ENCODE measurements at regions not wholly inside any gene's neighbourhood (a gene's known extent, or its start where the extent isn't known, plus 50 kb on each side); places are given as distances from the start of the nearest gene placed in this dataset.

- Mint-ChIP-seq H3K4me3 (no peak overlapping the region), H3K9me3 (no peaks in the 10 kb centered on the region; the same call in 1 of the 2 replicates), H3K36me3 (no peaks in the 10 kb centered on the region), H3K27me3 (ENCODE audit: low read depth) (no peaks in the 10 kb centered on the region), H3K4me1 (peaks cover 11% of the 10 kb centered on the region), H3K27ac (no peak overlapping the region)
- no peak for DNase-seq (ENCODE audit: low spot score)
- ChIA-PET CTCF (no interaction called here), POLR2A (no interaction called here)
- TF ChIP-seq, protein P1, sequence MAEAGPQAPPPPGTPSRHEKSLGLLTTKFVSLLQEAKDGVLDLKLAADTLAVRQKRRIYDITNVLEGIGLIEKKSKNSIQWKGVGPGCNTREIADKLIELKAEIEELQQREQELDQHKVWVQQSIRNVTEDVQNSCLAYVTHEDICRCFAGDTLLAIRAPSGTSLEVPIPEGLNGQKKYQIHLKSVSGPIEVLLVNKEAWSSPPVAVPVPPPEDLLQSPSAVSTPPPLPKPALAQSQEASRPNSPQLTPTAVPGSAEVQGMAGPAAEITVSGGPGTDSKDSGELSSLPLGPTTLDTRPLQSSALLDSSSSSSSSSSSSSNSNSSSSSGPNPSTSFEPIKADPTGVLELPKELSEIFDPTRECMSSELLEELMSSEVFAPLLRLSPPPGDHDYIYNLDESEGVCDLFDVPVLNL (CRISPR knock-in tag; IDR thresholded peaks at IDR 0.05; ENCODE audit: borderline replicate concordance, low read depth) = no peak
- TF ChIP-seq ZMAT4 (CRISPR knock-in tag; IDR thresholded peaks at IDR 0.05) = no peak
- TF ChIP-seq, protein P2, sequence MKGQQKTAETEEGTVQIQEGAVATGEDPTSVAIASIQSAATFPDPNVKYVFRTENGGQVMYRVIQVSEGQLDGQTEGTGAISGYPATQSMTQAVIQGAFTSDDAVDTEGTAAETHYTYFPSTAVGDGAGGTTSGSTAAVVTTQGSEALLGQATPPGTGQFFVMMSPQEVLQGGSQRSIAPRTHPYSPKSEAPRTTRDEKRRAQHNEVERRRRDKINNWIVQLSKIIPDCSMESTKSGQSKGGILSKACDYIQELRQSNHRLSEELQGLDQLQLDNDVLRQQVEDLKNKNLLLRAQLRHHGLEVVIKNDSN (CRISPR knock-in tag; IDR thresholded peaks at IDR 0.05) = no peak
- TF ChIP-seq ZNF263 (CRISPR knock-in tag; IDR thresholded peaks at IDR 0.05; ENCODE audit: low read depth) = no peak
- TF ChIP-seq, protein P3, sequence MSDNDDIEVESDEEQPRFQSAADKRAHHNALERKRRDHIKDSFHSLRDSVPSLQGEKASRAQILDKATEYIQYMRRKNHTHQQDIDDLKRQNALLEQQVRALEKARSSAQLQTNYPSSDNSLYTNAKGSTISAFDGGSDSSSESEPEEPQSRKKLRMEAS (CRISPR knock-in tag; IDR thresholded peaks at IDR 0.05) = no peak
- no peak for TF ChIP-seq E2F1 (CRISPR knock-in tag; IDR thresholded peaks at IDR 0.05)
- TF ChIP-seq, protein P4, sequence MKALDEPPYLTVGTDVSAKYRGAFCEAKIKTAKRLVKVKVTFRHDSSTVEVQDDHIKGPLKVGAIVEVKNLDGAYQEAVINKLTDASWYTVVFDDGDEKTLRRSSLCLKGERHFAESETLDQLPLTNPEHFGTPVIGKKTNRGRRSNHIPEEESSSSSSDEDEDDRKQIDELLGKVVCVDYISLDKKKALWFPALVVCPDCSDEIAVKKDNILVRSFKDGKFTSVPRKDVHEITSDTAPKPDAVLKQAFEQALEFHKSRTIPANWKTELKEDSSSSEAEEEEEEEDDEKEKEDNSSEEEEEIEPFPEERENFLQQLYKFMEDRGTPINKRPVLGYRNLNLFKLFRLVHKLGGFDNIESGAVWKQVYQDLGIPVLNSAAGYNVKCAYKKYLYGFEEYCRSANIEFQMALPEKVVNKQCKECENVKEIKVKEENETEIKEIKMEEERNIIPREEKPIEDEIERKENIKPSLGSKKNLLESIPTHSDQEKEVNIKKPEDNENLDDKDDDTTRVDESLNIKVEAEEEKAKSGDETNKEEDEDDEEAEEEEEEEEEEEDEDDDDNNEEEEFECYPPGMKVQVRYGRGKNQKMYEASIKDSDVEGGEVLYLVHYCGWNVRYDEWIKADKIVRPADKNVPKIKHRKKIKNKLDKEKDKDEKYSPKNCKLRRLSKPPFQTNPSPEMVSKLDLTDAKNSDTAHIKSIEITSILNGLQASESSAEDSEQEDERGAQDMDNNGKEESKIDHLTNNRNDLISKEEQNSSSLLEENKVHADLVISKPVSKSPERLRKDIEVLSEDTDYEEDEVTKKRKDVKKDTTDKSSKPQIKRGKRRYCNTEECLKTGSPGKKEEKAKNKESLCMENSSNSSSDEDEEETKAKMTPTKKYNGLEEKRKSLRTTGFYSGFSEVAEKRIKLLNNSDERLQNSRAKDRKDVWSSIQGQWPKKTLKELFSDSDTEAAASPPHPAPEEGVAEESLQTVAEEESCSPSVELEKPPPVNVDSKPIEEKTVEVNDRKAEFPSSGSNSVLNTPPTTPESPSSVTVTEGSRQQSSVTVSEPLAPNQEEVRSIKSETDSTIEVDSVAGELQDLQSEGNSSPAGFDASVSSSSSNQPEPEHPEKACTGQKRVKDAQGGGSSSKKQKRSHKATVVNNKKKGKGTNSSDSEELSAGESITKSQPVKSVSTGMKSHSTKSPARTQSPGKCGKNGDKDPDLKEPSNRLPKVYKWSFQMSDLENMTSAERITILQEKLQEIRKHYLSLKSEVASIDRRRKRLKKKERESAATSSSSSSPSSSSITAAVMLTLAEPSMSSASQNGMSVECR (CRISPR knock-in tag; IDR thresholded peaks at IDR 0.05; ENCODE audit: borderline replicate concordance) = no peak
- no peak for TF ChIP-seq TEAD4 (CRISPR knock-in tag; IDR thresholded peaks at IDR 0.05)
- no peak for TF ChIP-seq MYBL2 (CRISPR knock-in tag; IDR thresholded peaks at IDR 0.05)
- no peak for TF ChIP-seq GABPB1 (CRISPR knock-in tag; IDR thresholded peaks at IDR 0.05)
- no peak for TF ChIP-seq ZNF138 (CRISPR knock-in tag; conservative IDR thresholded peaks at IDR 0.05)
- TF ChIP-seq ZNF232 (CRISPR knock-in tag; IDR thresholded peaks at IDR 0.05) = no peak
- no peak for TF ChIP-seq HMGXB4 (CRISPR knock-in tag; IDR thresholded peaks at IDR 0.05)
- TF ChIP-seq ZNF512 (CRISPR knock-in tag; IDR thresholded peaks at IDR 0.05; ENCODE audit: borderline replicate concordance) = no peak
- no peak for ATAC-seq
Observed at GRCh38 chr3:153000325-153000724, 161.7 kb upstream of the RAP2B start.

Data from WTC11 (cell line).